GM23248 (cell line): ENCODE measurements at regions not wholly inside any gene's neighbourhood (a gene's known extent, or its start where the extent isn't known, plus 50 kb on each side); places are given as distances from the start of the nearest gene placed in this dataset.

ENCODE experiments used
- EZH2 ChIP-seq: fragments of 200-600 bp; sonication (generic); IDR thresholded peaks from 2 replicates; pipeline ENCODE4 v1.6.1; 2018; ENCODE audit warnings: antibody characterized with exemption, mild to moderate bottlenecking; ENCODE audit not compliant: insufficient read depth, poor library complexity, severe bottlenecking
- EZH2phosphoT487 ChIP-seq: fragments of 200-600 bp; sonication (generic); IDR thresholded peaks from 2 replicates; pipeline ENCODE4 v1.6.1; 2018; ENCODE audit warnings: antibody characterized with exemption, moderate library complexity, mild to moderate bottlenecking, low read depth; ENCODE audit not compliant: insufficient read depth

GRCh38 chrX:140360284-140360683 is 144.6 kb downstream of the SOX3 start:
- no peak for TF ChIP-seq EZH2
- no peak for TF ChIP-seq EZH2phosphoT487
